ENCODE measurements at regions not wholly inside any gene's neighbourhood (a gene's known extent, or its start where the extent isn't known, plus 50 kb on each side); places are given as distances from the start of the nearest gene placed in this dataset.

- no peak for DNase-seq
- POLR2A ChIA-PET = no interaction called here
- Histone ChIP-seq H3K4me3 (ENCODE audit: low read depth, low read length) (no peak overlapping the region), H3K27me3 (replicated peaks; ENCODE audit: control insufficient read depth, insufficient read depth, low read length) (no peaks in the 10 kb centered on the region), H3K9me3 (no peaks in the 10 kb centered on the region), H3K36me3 (ENCODE audit: control insufficient read depth, insufficient read depth, low read length) (no peaks in the 10 kb centered on the region), H3K4me1 (no peaks in the 10 kb centered on the region)
- Mint-ChIP-seq H3K4me3 (ENCODE audit: unreplicated experiment) (no peak overlapping the region), H3K27ac (ENCODE audit: unreplicated experiment) (no peak overlapping the region), H3K27me3 (ENCODE audit: insufficient read depth, unreplicated experiment) (no peaks in the 10 kb centered on the region), H3K4me1 (ENCODE audit: low read depth, unreplicated experiment) (no peaks in the 10 kb centered on the region), H3K9me3 (ENCODE audit: unreplicated experiment) (no peaks in the 10 kb centered on the region), H3K36me3 (ENCODE audit: insufficient read depth, unreplicated experiment) (no peaks in the 10 kb centered on the region)
- no peak for TF ChIP-seq CTCF (IDR thresholded peaks at IDR 0.05; ENCODE audit: insufficient read depth in 1 of 2, low read depth in 1 of 2, low read length in 1 of 2, severe bottlenecking in 1 of 2, unreplicated experiment in 1 of 2)
- no TSS peak for BruUV-seq (replicated peaks)
- CTCF ChIA-PET = no interaction called here
- intact Hi-C loops (cut with micrococcal nuclease; ENCODE audit: unreplicated experiment) = no loop called here
These were observed 728.3 kb downstream of the LRFN5 start for GRCh38 chr14:42334931-42335330.

- DNase-seq = no peak
- H3K9me3 Mint-ChIP-seq (ENCODE audit: unreplicated experiment) = peaks cover 28% of the 10 kb centered on the region
- Histone ChIP-seq H3K9me3 (0 out of 2 replicates have a peak, but pooled peaks cover 4% of the 10 kb centered on the region), H3K27me3 (replicated peaks; ENCODE audit: control insufficient read depth, insufficient read depth, low read length) (no peaks in the 10 kb centered on the region), H3K4me3 (ENCODE audit: low read depth, low read length) (no peak overlapping the region), H3K36me3 (ENCODE audit: control insufficient read depth, insufficient read depth, low read length) (no peaks in the 10 kb centered on the region), H3K4me1 (no peaks in the 10 kb centered on the region)
- ChIA-PET CTCF (no interaction called here), POLR2A (no interaction called here)
- no peaks in the 10 kb centered on the region for H3K36me3 Mint-ChIP-seq (ENCODE audit: insufficient read depth, unreplicated experiment)
- no peak for TF ChIP-seq CTCF (IDR thresholded peaks at IDR 0.05; ENCODE audit: insufficient read depth in 1 of 2, low read depth in 1 of 2, low read length in 1 of 2, severe bottlenecking in 1 of 2, unreplicated experiment in 1 of 2)
- no TSS peak for BruUV-seq (replicated peaks)
- H3K4me1 Mint-ChIP-seq (ENCODE audit: low read depth, unreplicated experiment) = no peaks in the 10 kb centered on the region
- intact Hi-C loops (cut with micrococcal nuclease; ENCODE audit: unreplicated experiment) = no loop called here
- H3K4me3 Mint-ChIP-seq (ENCODE audit: unreplicated experiment) = no peak overlapping the region
- no peak overlapping the region for H3K27ac Mint-ChIP-seq (ENCODE audit: unreplicated experiment)
- no peaks in the 10 kb centered on the region for H3K27me3 Mint-ChIP-seq (ENCODE audit: insufficient read depth, unreplicated experiment)
These were observed 716.8 kb downstream of the LRFN5 start for GRCh38 chr14:42323426-42323825.

DNA sequence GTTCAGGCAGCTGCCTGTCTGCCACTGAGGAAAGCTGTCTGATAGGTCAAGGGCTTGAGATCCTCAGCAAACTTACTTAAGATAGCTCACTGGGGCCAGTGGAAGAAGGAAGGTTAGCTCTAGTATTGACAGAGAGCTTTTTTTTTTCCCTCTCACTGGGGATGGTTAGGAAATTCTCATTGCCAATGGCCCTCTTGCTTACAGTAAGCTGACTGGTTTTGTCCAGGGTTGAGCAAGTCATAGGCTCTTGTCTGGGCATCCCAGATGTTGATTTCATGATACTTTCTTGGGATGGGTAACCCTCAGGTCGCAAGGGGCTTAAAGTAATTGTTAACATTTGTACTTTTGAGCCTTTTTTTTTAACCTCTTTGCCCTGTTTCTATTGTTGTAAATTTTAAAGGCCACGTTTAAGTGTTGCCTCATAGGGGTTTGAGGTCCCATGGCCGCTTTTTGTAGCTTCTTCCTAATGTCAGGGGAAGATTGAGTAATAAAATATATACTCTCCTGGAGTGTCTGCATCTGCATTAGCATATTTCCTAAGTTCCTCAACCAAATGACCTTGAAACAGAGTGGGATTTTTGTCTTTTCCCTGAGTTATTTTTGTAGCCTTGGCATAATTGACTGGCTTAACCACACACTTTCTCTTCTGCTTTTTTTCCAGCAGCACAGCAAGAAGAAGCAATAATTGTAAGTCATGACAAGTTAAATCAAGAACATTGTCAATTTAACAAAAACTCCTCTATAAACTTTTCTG is 716.0 kb downstream of the LRFN5 start:
- H3K4me1 Mint-ChIP-seq (ENCODE audit: low read depth, unreplicated experiment) = no peaks in the 10 kb centered on the region
- 0 out of 2 replicates have a peak, but pooled peaks cover 4% of the 10 kb centered on the region for H3K9me3 ChIP-seq

More for the DNA sequence above, 716.0 kb downstream of the LRFN5 start:
- no peak for TF ChIP-seq CTCF (IDR thresholded peaks at IDR 0.05; ENCODE audit: insufficient read depth in 1 of 2, low read depth in 1 of 2, low read length in 1 of 2, severe bottlenecking in 1 of 2, unreplicated experiment in 1 of 2)
- ChIA-PET POLR2A (no interaction called here), CTCF (no interaction called here)
- no peak overlapping the region for H3K27ac Mint-ChIP-seq (ENCODE audit: unreplicated experiment)
- no peaks in the 10 kb centered on the region for H3K36me3 ChIP-seq (ENCODE audit: control insufficient read depth, insufficient read depth, low read length)
- DNase-seq = no peak
- H3K27me3 Mint-ChIP-seq (ENCODE audit: insufficient read depth, unreplicated experiment) = no peaks in the 10 kb centered on the region
- no peak overlapping the region for H3K4me3 Mint-ChIP-seq (ENCODE audit: unreplicated experiment)
- no peak overlapping the region for H3K4me3 ChIP-seq (ENCODE audit: low read depth, low read length)
- no TSS peak for BruUV-seq (replicated peaks)
- peaks cover 28% of the 10 kb centered on the region for H3K9me3 Mint-ChIP-seq (ENCODE audit: unreplicated experiment)
- no peaks in the 10 kb centered on the region for H3K27me3 ChIP-seq (replicated peaks; ENCODE audit: control insufficient read depth, insufficient read depth, low read length)
- no peaks in the 10 kb centered on the region for H3K36me3 Mint-ChIP-seq (ENCODE audit: insufficient read depth, unreplicated experiment)
- intact Hi-C loops (cut with micrococcal nuclease; ENCODE audit: unreplicated experiment) = no loop called here
- H3K4me1 ChIP-seq = no peaks in the 10 kb centered on the region

Data from Caco-2 (cell line).